GM12872 (cell line): ENCODE measurements at regions not wholly inside any gene's neighbourhood (a gene's known extent, or its start where the extent isn't known, plus 50 kb on each side); places are given as distances from the start of the nearest gene placed in this dataset.

Source experiments
- TF ChIP-seq, protein P1 (sequence below): IDR thresholded peaks from 3 replicates; pipeline ENCODE4 v1.5.1; 2011; ENCODE audit warnings: low read depth, mild to moderate bottlenecking, low read length, moderate library complexity; ENCODE audit not compliant: insufficient read depth

DNA sequence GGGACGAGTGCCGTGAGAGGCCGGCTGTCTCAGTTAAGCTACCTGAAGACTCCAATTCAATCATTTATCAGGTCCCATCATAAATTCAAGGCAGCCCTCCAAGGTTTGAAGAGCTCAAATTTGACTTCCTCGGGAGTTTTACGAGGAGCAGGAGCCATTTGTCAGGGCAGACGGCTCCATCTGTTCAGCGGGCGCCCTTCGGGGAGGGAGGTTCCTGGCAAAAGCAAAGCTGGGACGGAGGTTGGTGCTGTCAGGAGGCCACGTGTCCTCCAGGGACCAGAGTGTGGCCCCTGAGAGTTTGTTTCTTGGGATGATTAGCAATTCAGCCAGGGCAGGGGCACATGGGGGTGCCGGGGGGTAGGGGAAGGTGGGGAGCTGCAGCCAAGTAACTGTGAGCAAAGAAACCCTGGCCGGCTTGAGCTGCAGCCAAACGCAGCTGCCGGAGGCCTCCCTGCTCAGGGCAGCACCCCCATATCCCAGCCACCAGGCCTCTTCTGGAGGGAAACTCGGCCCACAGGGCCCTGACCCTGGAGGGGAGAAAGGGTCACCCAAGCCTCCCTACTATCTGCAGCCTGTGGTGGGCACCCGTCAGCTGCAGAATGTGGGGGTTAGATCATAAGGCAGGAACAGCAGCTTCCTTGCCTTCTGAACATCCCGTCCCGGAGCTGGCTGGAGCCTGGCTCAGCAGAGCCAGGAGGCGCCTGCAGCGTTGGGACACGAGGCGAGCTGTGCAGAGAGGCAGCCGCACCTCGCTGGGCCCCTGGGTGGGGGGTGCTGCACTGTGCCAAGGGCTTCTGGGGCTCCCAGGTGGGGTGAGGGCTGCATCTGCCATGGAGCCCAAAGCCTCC, 63.6 kb upstream of the GATA5 start:
- TF ChIP-seq, protein P1, sequence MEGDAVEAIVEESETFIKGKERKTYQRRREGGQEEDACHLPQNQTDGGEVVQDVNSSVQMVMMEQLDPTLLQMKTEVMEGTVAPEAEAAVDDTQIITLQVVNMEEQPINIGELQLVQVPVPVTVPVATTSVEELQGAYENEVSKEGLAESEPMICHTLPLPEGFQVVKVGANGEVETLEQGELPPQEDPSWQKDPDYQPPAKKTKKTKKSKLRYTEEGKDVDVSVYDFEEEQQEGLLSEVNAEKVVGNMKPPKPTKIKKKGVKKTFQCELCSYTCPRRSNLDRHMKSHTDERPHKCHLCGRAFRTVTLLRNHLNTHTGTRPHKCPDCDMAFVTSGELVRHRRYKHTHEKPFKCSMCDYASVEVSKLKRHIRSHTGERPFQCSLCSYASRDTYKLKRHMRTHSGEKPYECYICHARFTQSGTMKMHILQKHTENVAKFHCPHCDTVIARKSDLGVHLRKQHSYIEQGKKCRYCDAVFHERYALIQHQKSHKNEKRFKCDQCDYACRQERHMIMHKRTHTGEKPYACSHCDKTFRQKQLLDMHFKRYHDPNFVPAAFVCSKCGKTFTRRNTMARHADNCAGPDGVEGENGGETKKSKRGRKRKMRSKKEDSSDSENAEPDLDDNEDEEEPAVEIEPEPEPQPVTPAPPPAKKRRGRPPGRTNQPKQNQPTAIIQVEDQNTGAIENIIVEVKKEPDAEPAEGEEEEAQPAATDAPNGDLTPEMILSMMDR, result no peak

DNA sequence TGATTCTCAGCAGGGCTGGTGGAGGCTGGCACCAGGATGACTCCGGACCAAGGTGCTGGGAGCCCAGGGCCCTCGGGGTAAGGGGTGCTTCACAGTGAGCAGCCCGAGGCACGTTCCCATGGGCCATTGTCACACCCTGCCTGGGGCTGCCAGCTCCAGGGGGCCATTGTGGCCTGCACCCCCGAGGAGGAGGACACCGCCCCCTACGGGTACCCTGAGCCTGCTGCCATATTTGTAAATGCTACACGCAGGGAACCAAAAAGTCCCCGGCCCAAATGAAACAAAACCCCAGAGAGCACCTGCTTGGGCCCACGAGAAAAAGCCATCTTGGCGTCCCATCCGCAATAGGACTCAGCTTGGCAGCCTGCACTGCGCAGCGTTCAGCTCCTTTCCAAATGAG, 64.7 kb upstream of the GATA5 start:
- TF ChIP-seq, protein P1, result no peak

DNA sequence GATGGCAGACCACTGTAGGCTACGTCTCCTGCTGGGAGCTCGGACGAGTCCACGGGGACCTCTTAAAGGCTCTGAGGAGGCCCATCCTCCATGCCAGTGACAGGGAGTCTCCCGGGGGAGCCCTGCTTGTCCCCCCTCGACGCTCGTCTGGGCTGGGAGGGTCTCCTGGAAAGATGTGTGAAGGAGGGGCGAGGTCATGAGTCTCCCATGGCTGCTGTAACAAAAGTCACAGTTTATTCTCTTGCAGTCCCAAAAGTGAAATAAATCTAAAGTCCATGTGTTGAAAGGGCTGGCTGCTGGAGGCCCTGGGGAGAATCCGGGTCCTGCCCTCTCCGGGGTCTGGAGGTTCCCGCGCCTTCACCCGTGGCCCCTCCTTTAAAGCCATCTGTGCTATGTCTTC, 67.1 kb upstream of the GATA5 start:
- TF ChIP-seq, protein P1, result no peak

DNA sequence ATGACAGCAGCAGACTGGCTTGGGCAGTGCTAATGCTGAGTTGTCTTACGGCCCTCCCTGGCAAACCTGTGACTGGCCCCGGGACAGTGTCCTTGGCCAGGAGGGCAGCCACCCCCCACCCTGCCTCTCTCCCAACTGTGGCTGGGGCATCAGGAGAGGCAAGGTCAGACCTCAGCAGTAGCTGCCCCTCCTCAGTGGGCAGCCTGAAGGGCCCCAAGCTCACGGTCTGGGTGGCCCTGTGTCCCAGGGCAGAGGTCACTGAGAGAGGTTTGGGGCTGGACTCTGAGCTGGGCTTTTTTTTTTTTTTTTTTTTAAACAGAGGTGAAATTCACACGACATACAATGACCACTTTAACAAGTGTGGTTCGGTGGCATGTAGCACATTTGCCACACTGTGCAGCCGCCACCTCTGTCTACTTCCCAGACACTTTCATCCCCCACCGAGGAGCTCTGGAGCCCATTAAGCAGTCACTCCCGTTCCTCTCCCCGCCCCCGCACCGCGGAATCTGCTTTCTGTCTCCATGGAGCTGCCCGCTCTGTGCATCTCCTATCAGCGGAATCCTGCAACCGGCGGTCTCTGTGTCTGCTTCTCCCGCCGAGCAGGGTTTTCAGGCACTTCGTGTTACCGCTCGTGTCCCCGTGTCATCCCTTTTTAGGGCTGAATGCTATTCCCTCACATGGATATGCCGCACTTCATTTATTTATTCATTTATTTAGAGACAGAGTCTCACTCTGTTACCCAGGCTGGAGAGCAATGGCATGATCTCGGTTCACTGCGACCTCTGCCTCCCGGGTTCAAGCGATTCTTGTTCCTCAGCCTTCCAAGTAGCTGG, 67.9 kb upstream of the GATA5 start:
- TF ChIP-seq, protein P1, result no peak

DNA sequence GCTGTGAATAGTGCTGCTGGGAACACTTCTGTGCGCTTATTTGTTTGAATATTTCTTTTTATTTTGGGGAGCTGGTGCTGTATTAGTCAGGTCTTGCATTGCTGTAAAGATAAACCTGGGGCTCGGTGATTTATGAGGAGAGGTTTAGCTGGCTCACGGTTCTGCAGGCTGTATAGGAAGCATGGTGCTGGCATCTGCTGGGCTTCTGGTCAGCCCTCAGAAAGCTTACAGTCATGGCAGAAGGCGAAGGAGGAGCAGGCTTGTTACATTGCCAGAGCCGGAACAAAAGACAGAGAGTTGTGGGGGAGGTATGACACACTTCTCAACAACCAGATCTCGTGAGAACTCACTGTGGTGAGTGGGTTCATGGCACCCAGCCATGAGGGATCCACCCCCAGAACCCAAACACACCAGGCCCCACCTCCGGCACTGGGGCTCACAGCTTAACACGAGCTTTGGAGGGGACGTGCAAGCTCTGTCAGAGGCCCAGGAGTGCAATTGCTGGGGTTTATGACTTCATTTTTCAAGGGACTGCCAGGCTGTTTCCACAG, 68.8 kb upstream of the GATA5 start:
- TF ChIP-seq, protein P1, result no peak

DNA sequence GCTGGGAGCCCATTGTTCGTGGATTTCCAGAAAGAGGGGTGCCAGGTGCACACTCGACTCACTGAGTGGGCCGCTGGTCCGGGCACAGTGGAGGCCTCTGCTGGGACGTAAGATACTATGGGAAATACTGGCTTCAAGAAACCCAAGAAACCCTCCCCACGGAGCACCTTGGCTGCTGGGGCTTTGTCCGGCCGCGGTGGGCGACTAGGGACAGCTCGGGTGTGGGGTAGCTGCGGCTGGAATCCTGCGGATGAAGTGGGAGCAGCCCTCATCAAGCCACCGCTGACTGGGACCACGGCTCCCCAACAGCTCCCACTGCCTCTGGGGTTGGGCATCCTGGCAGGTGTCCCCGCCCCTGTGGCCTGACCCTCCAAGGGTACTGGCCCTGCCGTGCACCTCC, 69.5 kb upstream of the GATA5 start:
- TF ChIP-seq, protein P1, result no peak

DNA sequence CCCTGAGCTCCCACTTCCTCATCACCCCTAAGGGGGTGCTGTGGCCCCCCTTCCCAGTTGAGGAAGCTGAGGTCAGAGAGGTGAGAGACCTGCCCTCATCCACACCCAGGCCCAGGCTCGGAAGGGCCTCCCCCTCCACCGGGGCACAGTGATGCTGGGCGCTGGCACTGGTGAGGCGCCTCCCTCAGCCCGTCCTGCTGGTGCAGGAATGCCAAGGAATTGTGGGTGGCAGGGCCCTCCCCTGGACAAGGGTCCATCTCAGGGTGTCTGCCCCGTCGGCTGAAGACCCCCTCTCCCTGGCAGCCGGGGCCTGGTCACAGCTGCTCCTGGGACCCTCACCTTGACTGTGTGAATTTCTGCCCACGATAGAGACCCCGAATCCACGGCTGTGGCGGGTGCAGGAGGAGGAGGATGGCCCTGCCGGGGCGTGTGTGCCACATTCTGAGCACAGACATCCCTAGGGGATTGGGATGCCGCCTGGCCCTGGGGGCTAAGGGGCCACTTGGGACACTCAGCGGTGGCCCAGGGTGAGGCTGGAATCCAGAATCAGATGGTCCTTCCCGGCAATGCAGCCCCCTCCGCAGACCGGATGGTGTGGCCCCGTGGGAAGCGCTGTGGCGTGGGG, 70.2 kb upstream of the GATA5 start:
- TF ChIP-seq, protein P1, result no peak
